ENCODE measurements at regions not wholly inside any gene's neighbourhood (a gene's known extent, or its start where the extent isn't known, plus 50 kb on each side); places are given as distances from the start of the nearest gene placed in this dataset.

- no peaks in the 10 kb centered on the region for H3K36me3 ChIP-seq (ENCODE audit: insufficient read depth, low read length)
- no peak for DNase-seq (ENCODE audit: insufficient read length, low spot score, missing footprints)
- H3K27me3 ChIP-seq (ENCODE audit: insufficient read depth, low read length) = peaks cover 6% of the 10 kb centered on the region
- H3K4me1 ChIP-seq (ENCODE audit: insufficient read depth, low read length) = no peaks in the 10 kb centered on the region
- no peak overlapping the region for H3K27ac ChIP-seq (ENCODE audit: low read depth, low read length)
- H3K4me2 ChIP-seq (ENCODE audit: insufficient read depth, low read length) = no peak overlapping the region
- H3K79me2 ChIP-seq (ENCODE audit: insufficient read depth, low read length) = no peaks in the 10 kb centered on the region
- TF ChIP-seq CTCF (IDR thresholded peaks at IDR 0.05; ENCODE audit: extremely low read depth, low read depth, low read length) = no peak
- H4K20me1 ChIP-seq (ENCODE audit: insufficient read depth, low read length) = no peaks in the 10 kb centered on the region
- no peak overlapping the region for H3K4me3 ChIP-seq (ENCODE audit: insufficient read depth, low read length)
- no peaks in the 10 kb centered on the region for H3K9me3 ChIP-seq (ENCODE audit: low read depth, low read length)
- no peak overlapping the region for H2AFZ ChIP-seq (ENCODE audit: low read length)
Observed at GRCh38 chr9:126095546-126096190, 231.0 kb upstream of the MVB12B start.

- peaks cover 6% of the 10 kb centered on the region for H3K27me3 ChIP-seq (ENCODE audit: insufficient read depth, low read length)
- H2AFZ ChIP-seq (ENCODE audit: low read length) = no peak overlapping the region
- DNase-seq (ENCODE audit: insufficient read length, low spot score, missing footprints) = no peak
- no peak overlapping the region for H3K4me2 ChIP-seq (ENCODE audit: insufficient read depth, low read length)
- no peak overlapping the region for H3K4me3 ChIP-seq (ENCODE audit: insufficient read depth, low read length)
- no peaks in the 10 kb centered on the region for H4K20me1 ChIP-seq (ENCODE audit: insufficient read depth, low read length)
- H3K4me1 ChIP-seq (ENCODE audit: insufficient read depth, low read length) = no peaks in the 10 kb centered on the region
- H3K36me3 ChIP-seq (ENCODE audit: insufficient read depth, low read length) = no peaks in the 10 kb centered on the region
- no peak for TF ChIP-seq CTCF (IDR thresholded peaks at IDR 0.05; ENCODE audit: extremely low read depth, low read depth, low read length)
- H3K9me3 ChIP-seq (ENCODE audit: low read depth, low read length) = no peaks in the 10 kb centered on the region
- H3K27ac ChIP-seq (ENCODE audit: low read depth, low read length) = no peak overlapping the region
- no peaks in the 10 kb centered on the region for H3K79me2 ChIP-seq (ENCODE audit: insufficient read depth, low read length)
Observed at GRCh38 chr9:126096340-126096739, 230.3 kb upstream of the MVB12B start.

- Histone ChIP-seq H3K4me1 (ENCODE audit: insufficient read depth, low read length) (no peaks in the 10 kb centered on the region), H3K79me2 (ENCODE audit: insufficient read depth, low read length) (no peaks in the 10 kb centered on the region), H3K36me3 (ENCODE audit: insufficient read depth, low read length) (no peaks in the 10 kb centered on the region), H3K27me3 (ENCODE audit: insufficient read depth, low read length) (peaks cover 6% of the 10 kb centered on the region), H2AFZ (ENCODE audit: low read length) (no peak overlapping the region), H3K4me2 (ENCODE audit: insufficient read depth, low read length) (no peak overlapping the region), H3K4me3 (ENCODE audit: insufficient read depth, low read length) (no peak overlapping the region), H3K9me3 (ENCODE audit: low read depth, low read length) (no peaks in the 10 kb centered on the region), H4K20me1 (ENCODE audit: insufficient read depth, low read length) (no peaks in the 10 kb centered on the region), H3K27ac (ENCODE audit: low read depth, low read length) (no peak overlapping the region)
- no peak for DNase-seq (ENCODE audit: insufficient read length, low spot score, missing footprints)
- no peak for TF ChIP-seq CTCF (IDR thresholded peaks at IDR 0.05; ENCODE audit: extremely low read depth, low read depth, low read length)
Observed at GRCh38 chr9:126097679-126098078, 228.9 kb upstream of the MVB12B start.

- no peak for TF ChIP-seq CTCF (IDR thresholded peaks at IDR 0.05; ENCODE audit: extremely low read depth, low read depth, low read length)
- Histone ChIP-seq H3K4me2 (ENCODE audit: insufficient read depth, low read length) (no peak overlapping the region), H2AFZ (ENCODE audit: low read length) (no peak overlapping the region), H3K79me2 (ENCODE audit: insufficient read depth, low read length) (no peaks in the 10 kb centered on the region), H3K9me3 (ENCODE audit: low read depth, low read length) (no peaks in the 10 kb centered on the region), H3K27me3 (ENCODE audit: insufficient read depth, low read length) (peaks cover 10% of the 10 kb centered on the region), H3K36me3 (ENCODE audit: insufficient read depth, low read length) (no peaks in the 10 kb centered on the region), H4K20me1 (ENCODE audit: insufficient read depth, low read length) (no peaks in the 10 kb centered on the region), H3K27ac (ENCODE audit: low read depth, low read length) (no peak overlapping the region), H3K4me3 (ENCODE audit: insufficient read depth, low read length) (no peak overlapping the region), H3K4me1 (ENCODE audit: insufficient read depth, low read length) (no peaks in the 10 kb centered on the region)
- no peak for DNase-seq (ENCODE audit: insufficient read length, low spot score, missing footprints)
Observed at GRCh38 chr9:126106404-126106803, 220.2 kb upstream of the MVB12B start.

Measured in osteoblast (primary cell).